HEK293 (cell line): ENCODE measurements at regions not wholly inside any gene's neighbourhood (a gene's known extent, or its start where the extent isn't known, plus 50 kb on each side); places are given as distances from the start of the nearest gene placed in this dataset.

Source experiments
- CTCF ChIA-PET: fragments of 350-600 bp; formaldehyde crosslinking; extraction: SDS; loops from one replicate; lab custom pipeline; 2021; ENCODE audit warnings: antibody characterized with exemption; lab: Yijun Ruan, JAX
- POLR2A ChIA-PET: fragments of 300-600 bp; formaldehyde crosslinking; extraction: SDS; loops from one replicate; lab custom pipeline; 2020; ENCODE audit warnings: antibody characterized with exemption, inconsistent platforms; lab: Yijun Ruan, JAX
- H3K27ac ChIP-seq: fragments of 200-500 bp; sonication (Bioruptor generic); 2 replicates; pipeline ENCODE4 v1.5.1; 2014; ENCODE audit warnings: low read depth, low read length, control low read depth, inconsistent platforms; ENCODE audit errors: extremely low read depth
- H3K36me3 ChIP-seq, 2 experiments: fragments of 200-500 bp in 1 of 2; sonication (Bioruptor generic) in 1 of 2; 1 replicate in 1 of 2; 2 replicates in 1 of 2; pipeline ENCODE4 v1.5.1; 2014 to 2017; ENCODE audit warnings: inconsistent platforms in 2 of 2, low read length in 2 of 2; ENCODE audit not compliant: control insufficient read depth in 2 of 2, insufficient read depth in 1 of 2
- H3K4me1 ChIP-seq: fragments of 200-500 bp; sonication (Bioruptor generic); 2 replicates; pipeline ENCODE4 v1.5.1; 2014; ENCODE audit warnings: mild to moderate bottlenecking, low read length, inconsistent platforms; ENCODE audit not compliant: control insufficient read depth, insufficient read depth
- H3K4me3 ChIP-seq: 2 replicates; pipeline ENCODE4 v1.5.1; 2011; ENCODE audit warnings: low read depth, mild to moderate bottlenecking, control low read depth, low read length, moderate library complexity
- H3K9me3 ChIP-seq: fragments of 200-500 bp; sonication (Bioruptor generic); 2 replicates; pipeline ENCODE4 v1.5.1; 2014; ENCODE audit warnings: low read depth, low read length, inconsistent platforms; ENCODE audit not compliant: control insufficient read depth, insufficient read depth
- ELK4 ChIP-seq: IDR thresholded peaks from 2 replicates; pipeline ENCODE4 v1.6.1; 2011; ENCODE audit warnings: mild to moderate bottlenecking, low read depth, low read length, borderline replicate concordance
- GLI2 ChIP-seq: fragments of 450-650 bp; formaldehyde crosslinking; IDR thresholded peaks from 2 replicates; pipeline ENCODE4; 2017; ENCODE audit warnings: missing biosample characterization, missing genetic modification characterization, low read depth, borderline replicate concordance
- KLF9 ChIP-seq: fragments of 450-650 bp; formaldehyde crosslinking; IDR thresholded peaks from 2 replicates; pipeline ENCODE4 v1.5.1; 2016; ENCODE audit warnings: missing biosample characterization, missing genetic modification characterization, low read depth
- RBAK ChIP-seq: fragments of 450-650 bp; formaldehyde crosslinking; IDR thresholded peaks from 2 replicates; pipeline ENCODE4 v1.5.1; 2016; ENCODE audit warnings: missing biosample characterization, missing genetic modification characterization
- SP2 ChIP-seq: fragments of 450-650 bp; formaldehyde crosslinking; IDR thresholded peaks from 2 replicates; pipeline ENCODE4 v1.5.1; 2016; ENCODE audit warnings: missing biosample characterization, missing genetic modification characterization
- ZBTB17 ChIP-seq: fragments of 450-650 bp; formaldehyde crosslinking; IDR thresholded peaks from 2 replicates; pipeline ENCODE4 v1.5.1; 2016; ENCODE audit warnings: missing biosample characterization, missing genetic modification characterization
- ZFP41 ChIP-seq: fragments of 450-650 bp; formaldehyde crosslinking; IDR thresholded peaks from 2 replicates; pipeline ENCODE4 v1.5.1; 2016; ENCODE audit warnings: missing biosample characterization, missing genetic modification characterization, borderline replicate concordance
- ZFP69B ChIP-seq: fragments of 450-650 bp; formaldehyde crosslinking; IDR thresholded peaks from 2 replicates; pipeline ENCODE4 v1.5.1; 2016; ENCODE audit warnings: missing biosample characterization, missing genetic modification characterization
- ZNF140 ChIP-seq: fragments of 450-650 bp; formaldehyde crosslinking; IDR thresholded peaks from 2 replicates; pipeline ENCODE4 v1.5.1; 2016; ENCODE audit warnings: missing biosample characterization, missing genetic modification characterization
- ZNF146 ChIP-seq: fragments of 450-650 bp; formaldehyde crosslinking; IDR thresholded peaks from 2 replicates; pipeline ENCODE4 v1.5.1; 2016; ENCODE audit warnings: missing biosample characterization, missing genetic modification characterization
- ZNF155 ChIP-seq: fragments of 450-650 bp; formaldehyde crosslinking; IDR thresholded peaks from 2 replicates; pipeline ENCODE4 v1.5.1; 2016; ENCODE audit warnings: missing biosample characterization, missing genetic modification characterization
- ZNF211 ChIP-seq: fragments of 450-650 bp; formaldehyde crosslinking; IDR thresholded peaks from 2 replicates; pipeline ENCODE4 v1.5.1; 2016; ENCODE audit warnings: low read depth, missing biosample characterization, missing genetic modification characterization
- ZNF223 ChIP-seq: fragments of 450-650 bp; formaldehyde crosslinking; IDR thresholded peaks from 2 replicates; pipeline ENCODE4 v1.5.1; 2016; ENCODE audit warnings: missing biosample characterization, missing genetic modification characterization
- ZNF354C ChIP-seq: fragments of 450-650 bp; formaldehyde crosslinking; IDR thresholded peaks from 2 replicates; pipeline ENCODE4 v1.5.1; 2016; ENCODE audit warnings: missing biosample characterization, missing genetic modification characterization, low read depth, borderline replicate concordance
- ZNF366 ChIP-seq: fragments of 450-650 bp; formaldehyde crosslinking; conservative IDR thresholded peaks from 2 replicates; pipeline ENCODE4 v1.5.1; 2016; ENCODE audit warnings: missing biosample characterization, missing genetic modification characterization
- ZNF37A ChIP-seq: fragments of 450-650 bp; IDR thresholded peaks from 2 replicates; pipeline ENCODE4 v1.5.1; 2018; ENCODE audit warnings: missing biosample characterization, missing genetic modification characterization
- ZNF654 ChIP-seq: fragments of 450-650 bp; formaldehyde crosslinking; IDR thresholded peaks from 2 replicates; pipeline ENCODE4 v1.5.1; 2016; ENCODE audit warnings: low read depth, missing biosample characterization, missing genetic modification characterization
- ZSCAN23 ChIP-seq: fragments of 450-650 bp; formaldehyde crosslinking; IDR thresholded peaks from 2 replicates; pipeline ENCODE4 v1.5.1; 2016; ENCODE audit warnings: missing biosample characterization, missing genetic modification characterization
- TF ChIP-seq, protein P1 (sequence below): fragments of 450-650 bp; formaldehyde crosslinking; IDR thresholded peaks from 2 replicates; pipeline ENCODE4 v1.5.1; 2016; ENCODE audit warnings: missing biosample characterization, missing genetic modification characterization
- TF ChIP-seq, protein P2 (sequence below): fragments of 450-650 bp; formaldehyde crosslinking; IDR thresholded peaks from 2 replicates; pipeline ENCODE4 v1.5.1; 2016; ENCODE audit warnings: missing biosample characterization, missing genetic modification characterization, low read depth
- TF ChIP-seq, protein P3 (sequence below): fragments of 450-650 bp; formaldehyde crosslinking; IDR thresholded peaks from 2 replicates; pipeline ENCODE4 v1.5.1; 2017; ENCODE audit warnings: missing biosample characterization, missing genetic modification characterization

DNA sequence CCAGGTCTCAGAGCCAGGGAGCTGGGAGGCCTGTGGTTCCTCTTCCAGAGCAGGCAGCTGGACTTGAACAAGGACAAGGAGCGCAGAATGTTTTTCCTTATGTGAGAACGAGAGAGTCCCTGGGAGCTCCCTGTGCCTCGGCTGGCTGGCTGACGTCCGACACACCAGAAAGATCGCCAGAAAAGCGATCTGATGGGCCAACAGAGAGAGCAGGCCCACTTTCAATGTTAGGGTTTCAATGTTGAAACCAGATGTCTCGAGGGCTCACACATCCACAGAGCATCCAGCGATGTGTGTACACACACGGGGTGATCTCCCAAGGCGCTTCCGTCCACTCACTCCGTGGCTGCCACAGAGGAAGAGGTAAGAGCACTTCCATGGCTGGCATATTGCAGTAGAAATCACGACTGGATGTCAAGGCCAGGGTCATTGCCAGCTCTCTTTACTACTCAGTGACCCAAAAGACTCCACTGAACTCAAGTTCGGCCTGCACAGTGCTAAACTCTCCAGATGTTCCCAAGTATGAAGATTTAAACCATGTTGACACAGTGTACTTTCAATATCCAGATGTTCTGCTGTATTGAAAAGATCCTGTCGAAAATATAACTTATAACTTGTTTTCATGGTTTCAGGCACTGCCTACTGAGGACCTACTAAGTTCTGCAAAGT, 70.8 kb upstream of the FOXC1 start:
- H3K27ac ChIP-seq, result no peak overlapping the region
- TF ChIP-seq ZBTB17 (tag by site-specific recombination) (no peak), GLI2 (tag by site-specific recombination) (no peak), ZNF140 (tag by site-specific recombination) (no peak), ZNF155 (tag by site-specific recombination) (no peak), ZNF211 (tag by site-specific recombination) (no peak), ZFP41 (tag by site-specific recombination) (no peak), ZNF37A (tag by site-specific recombination) (no peak), ZNF223 (tag by site-specific recombination) (no peak)
- TF ChIP-seq, protein P1, sequence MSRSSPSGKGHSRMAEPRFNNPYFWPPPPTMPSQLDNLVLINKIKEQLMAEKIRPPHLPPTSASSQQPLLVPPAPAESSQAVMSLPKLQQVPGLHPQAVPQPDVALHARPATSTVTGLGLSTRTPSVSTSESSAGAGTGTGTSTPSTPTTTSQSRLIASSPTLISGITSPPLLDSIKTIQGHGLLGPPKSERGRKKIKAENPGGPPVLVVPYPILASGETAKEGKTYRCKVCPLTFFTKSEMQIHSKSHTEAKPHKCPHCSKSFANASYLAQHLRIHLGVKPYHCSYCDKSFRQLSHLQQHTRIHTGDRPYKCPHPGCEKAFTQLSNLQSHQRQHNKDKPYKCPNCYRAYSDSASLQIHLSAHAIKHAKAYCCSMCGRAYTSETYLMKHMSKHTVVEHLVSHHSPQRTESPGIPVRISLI, result no peak
- CTCF ChIA-PET, result interaction anchor here (0.5 to 0.8 kb wide), 2 partner anchors 14 to 250 kb away, joined by 3 to 4 read pairs; no protein-coding TSS in a partner anchor

GRCh38 chr6:1540864-1541521, 68.7 kb upstream of the FOXC1 start:
- H3K27ac ChIP-seq, result no peak overlapping the region
- no peaks in the 10 kb centered on the region for H3K4me1 ChIP-seq
- no peaks in the 10 kb centered on the region for H3K9me3 ChIP-seq
- ChIA-PET CTCF (no interaction called here), POLR2A (no interaction called here)
- no peaks in the 10 kb centered on the region for H3K36me3 ChIP-seq
- TF ChIP-seq ZNF366 (tag by site-specific recombination) (no peak), SP2 (tag by site-specific recombination) (no peak), ZNF146 (tag by site-specific recombination) (no peak), ZNF155 (tag by site-specific recombination) (no peak), ELK4 (no peak), ZNF654 (tag by site-specific recombination) (no peak), ZNF354C (tag by site-specific recombination) (no peak), ZFP69B (no peak), ZSCAN23 (tag by site-specific recombination) (no peak), RBAK (no peak), KLF9 (no peak)
- TF ChIP-seq, protein P2, sequence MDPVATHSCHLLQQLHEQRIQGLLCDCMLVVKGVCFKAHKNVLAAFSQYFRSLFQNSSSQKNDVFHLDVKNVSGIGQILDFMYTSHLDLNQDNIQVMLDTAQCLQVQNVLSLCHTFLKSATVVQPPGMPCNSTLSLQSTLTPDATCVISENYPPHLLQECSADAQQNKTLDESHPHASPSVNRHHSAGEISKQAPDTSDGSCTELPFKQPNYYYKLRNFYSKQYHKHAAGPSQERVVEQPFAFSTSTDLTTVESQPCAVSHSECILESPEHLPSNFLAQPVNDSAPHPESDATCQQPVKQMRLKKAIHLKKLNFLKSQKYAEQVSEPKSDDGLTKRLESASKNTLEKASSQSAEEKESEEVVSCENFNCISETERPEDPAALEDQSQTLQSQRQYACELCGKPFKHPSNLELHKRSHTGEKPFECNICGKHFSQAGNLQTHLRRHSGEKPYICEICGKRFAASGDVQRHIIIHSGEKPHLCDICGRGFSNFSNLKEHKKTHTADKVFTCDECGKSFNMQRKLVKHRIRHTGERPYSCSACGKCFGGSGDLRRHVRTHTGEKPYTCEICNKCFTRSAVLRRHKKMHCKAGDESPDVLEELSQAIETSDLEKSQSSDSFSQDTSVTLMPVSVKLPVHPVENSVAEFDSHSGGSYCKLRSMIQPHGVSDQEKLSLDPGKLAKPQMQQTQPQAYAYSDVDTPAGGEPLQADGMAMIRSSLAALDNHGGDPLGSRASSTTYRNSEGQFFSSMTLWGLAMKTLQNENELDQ, result no peak
- TF ChIP-seq, protein P3, sequence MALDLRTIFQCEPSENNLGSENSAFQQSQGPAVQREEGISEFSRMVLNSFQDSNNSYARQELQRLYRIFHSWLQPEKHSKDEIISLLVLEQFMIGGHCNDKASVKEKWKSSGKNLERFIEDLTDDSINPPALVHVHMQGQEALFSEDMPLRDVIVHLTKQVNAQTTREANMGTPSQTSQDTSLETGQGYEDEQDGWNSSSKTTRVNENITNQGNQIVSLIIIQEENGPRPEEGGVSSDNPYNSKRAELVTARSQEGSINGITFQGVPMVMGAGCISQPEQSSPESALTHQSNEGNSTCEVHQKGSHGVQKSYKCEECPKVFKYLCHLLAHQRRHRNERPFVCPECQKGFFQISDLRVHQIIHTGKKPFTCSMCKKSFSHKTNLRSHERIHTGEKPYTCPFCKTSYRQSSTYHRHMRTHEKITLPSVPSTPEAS (tag by site-specific recombination), result no peak
- H3K4me3 ChIP-seq, result no peak overlapping the region

More for the DNA sequence above, 70.8 kb upstream of the FOXC1 start:
- POLR2A ChIA-PET, result no interaction called here
- H3K36me3 ChIP-seq, result no peaks in the 10 kb centered on the region
- H3K9me3 ChIP-seq, result no peaks in the 10 kb centered on the region
- no peak overlapping the region for H3K4me3 ChIP-seq
- H3K4me1 ChIP-seq, result no peaks in the 10 kb centered on the region
